HG02938 (cell line): ENCODE measurements at regions not wholly inside any gene's neighbourhood (a gene's known extent, or its start where the extent isn't known, plus 50 kb on each side); places are given as distances from the start of the nearest gene placed in this dataset.
A peak's percentile ranks its signal among the peaks of the same experiment; 100 is the strongest.
"Not testable (repeated sequence)": the region's sequence is repeated elsewhere in the genome, so short reads cannot be mapped to it uniquely, and the experiment has no call there.

Experiments used
- ATAC-seq: cut with Tn5 transposase; IDR thresholded peaks from one replicate; pipeline ENCODE4 v1.9.1; 2021; ENCODE audit warnings: mild to moderate bottlenecking, moderate library complexity; ENCODE audit not compliant: unreplicated experiment

DNA sequence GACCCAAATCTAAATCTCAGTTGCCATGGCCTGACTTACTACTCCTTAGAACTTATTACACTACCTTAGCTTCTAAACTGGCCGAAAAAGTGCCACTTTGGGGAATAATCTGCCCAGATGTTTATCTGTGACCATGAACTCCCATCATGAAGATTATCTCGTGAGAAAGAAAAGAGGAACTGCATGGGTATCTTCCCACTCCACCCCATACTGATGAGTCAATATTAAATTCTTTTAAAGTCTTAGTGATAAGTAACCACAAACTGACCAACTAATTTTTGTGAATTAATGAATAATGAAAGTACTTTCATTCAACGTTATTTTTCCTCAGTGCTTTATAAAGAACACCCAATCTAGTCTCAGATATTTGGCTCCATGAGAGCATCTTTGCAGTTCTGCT lies 493.5 kb downstream of the EBF1 start:
- ATAC-seq = no peak

DNA sequence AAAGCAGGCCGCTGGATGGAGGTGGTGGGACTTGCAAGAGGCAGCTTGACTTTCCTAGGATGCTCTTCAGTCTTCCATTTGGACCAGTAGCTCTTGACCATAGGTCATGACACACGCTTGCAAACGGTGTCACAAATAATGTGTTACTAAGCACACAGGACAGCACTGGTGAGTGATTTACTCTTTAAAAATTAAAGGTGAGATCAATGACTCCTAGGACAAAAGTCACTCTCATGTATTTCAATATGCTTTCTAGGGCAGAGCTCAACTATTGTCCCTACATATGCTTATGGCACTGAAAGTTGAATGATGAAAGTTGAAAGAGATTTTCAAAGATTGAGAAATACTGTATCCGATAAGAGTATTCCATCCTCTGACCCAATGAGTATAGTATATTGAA lies 496.7 kb downstream of the EBF1 start:
- no peak for ATAC-seq

DNA sequence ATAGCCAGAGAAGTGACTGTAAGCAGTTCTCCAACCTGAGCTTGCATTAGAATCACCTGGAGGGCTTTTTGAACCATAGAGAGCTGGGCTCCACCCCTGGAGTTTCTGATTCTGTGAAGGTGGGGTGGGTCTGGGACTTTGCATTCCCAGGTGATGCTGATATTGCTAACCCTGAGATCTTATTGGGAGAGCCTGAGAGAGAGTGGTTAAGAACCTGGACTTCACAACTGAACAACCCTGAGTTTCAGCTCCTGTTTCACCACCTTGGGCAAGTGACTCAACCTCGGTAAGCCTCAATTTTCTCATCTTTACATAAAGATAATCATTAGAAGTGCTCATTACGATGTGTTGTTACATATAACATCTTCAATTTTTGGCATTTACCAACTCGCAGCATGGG lies 498.6 kb downstream of the EBF1 start:
- ATAC-seq = no peak

DNA sequence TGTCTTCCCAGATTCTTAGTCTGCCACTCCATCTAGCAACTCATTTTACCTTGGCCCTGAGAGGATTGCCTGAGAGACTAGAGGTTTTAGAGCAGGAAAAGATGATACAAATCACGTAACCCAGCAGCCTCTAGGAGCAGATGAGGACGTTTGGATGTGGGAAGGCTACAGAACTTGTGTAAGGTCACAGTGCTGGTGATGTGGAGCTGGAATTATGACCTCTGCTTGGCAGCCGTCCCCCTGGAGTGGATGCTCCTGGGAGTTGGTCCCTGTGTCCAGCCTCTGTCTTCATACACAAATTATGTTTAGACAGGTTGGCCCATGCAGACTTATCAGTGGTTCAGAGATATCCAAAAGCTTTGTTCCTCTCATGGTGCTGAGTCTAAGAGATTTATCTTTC lies 499.0 kb downstream of the EBF1 start:
- no peak for ATAC-seq

DNA sequence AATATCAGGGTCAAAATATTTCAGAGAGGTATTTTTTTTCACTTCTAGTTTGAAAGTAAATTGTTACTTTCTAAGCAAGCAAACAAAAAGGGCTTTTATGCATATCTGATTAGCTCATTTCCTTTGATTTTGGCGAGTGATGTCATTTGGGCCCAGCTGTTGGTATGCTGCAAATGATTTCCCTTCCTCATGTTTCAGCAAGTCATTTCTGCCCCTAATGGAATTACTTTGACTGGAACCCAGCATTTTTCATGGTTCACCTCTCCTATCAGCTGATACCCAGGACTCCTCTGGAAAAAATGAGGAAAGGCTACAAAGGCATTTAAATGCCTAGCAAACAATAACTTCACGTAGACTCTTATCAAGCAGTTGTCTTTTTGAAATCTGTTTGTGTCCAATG lies 500.6 kb downstream of the EBF1 start:
- no peak for ATAC-seq

DNA sequence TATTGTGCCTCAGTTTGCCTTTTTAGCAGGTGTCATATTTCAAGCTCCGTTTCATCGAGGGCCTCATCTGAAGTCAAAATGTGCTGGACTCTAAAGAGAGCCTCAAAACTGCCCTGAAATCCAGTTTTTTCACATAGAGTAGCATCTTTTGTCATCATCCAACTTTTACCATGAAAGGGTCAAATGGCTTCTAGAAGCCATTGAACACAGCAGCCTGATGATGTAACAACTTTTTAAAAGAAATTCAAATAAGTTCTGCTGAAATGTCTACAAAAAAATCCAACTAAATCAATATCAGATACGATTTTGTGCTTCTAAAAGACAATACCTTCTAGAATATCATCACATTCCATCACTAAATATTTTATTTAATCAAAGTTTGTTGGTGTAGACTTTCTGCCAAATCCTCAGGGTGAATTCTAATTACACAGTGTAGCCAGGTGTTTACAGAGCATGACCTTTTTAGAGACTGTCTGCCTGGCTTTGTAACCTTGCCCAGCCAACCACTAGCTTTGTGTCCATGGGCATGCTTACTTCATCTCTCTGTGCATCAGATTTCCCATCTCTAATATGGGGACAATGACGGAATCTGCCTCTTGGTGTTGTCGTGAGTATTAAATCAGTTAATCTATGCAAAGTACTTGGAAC lies 505.0 kb downstream of the EBF1 start:
- ATAC-seq = no peak

DNA sequence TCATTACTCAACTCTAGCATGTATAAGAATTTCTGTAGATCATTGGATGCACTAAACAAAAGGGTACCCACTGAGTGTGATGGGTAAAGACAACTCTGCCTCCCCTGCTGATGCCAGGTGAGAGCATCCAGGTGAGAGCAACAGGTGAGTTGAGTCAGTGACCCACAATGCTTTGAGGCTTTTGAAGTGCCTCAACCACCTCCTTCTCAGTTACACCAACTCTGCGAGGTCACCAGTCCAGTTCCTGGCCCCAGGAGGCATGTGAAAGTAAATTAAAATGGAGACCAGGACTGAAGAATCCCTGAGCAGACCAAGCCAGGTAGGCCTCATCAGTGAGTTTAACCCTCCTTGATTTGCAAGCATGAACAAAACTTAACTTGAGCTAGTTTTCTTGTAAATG lies 505.8 kb downstream of the EBF1 start:
- no peak for ATAC-seq

DNA sequence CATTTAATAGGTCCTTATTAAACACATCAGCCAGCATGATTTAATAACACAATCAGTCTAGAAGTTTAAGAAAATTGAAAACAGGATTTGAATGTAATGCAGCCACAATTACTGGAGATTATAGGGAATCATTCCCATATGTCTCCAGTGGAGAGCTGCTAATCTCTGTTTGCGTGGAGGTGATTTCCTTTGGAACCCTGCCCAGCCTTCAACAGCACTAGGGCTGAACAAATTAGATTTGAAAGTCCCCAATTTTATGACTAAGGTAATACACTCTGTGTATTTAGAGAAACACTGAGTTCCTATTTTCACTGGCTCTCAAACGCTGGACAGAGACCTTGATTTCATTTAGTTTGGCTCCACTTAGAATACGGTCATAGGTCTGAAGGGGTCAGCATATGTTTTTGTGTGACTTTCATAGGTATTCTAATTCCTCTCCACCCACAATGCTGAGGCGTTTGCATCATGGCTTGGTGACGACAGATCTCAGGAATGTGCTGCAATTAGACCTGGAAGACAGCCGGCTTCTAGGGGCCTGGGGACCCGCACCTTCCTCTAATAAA lies 508.3 kb downstream of the EBF1 start:
- no peak for ATAC-seq

DNA sequence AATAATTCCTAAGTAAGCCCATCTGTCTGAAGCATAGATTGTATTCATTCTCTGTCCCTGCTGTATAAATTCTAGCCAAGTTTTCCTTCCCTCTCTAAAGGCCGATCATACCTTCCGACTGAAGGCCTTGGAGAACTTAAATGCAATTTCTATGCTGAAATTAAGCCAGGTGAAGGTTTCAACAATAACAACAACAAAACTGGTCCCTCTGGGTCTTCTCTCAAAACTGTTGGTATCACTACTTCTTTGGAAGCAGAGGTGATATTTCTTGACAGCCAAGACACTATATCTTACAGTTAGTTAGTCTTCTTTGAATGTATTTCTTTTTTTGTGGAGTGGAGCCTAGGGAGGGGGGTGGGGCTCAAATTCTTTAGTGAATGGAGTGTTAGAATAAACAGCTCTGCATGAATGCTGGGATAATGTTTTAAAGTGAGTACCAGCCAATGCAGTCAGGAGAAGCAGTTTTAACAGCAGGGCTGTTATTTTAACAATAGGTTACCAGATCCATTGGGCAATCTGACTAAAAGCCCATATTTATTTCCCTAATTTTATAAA lies 508.9 kb downstream of the EBF1 start:
- ATAC-seq = no peak

DNA sequence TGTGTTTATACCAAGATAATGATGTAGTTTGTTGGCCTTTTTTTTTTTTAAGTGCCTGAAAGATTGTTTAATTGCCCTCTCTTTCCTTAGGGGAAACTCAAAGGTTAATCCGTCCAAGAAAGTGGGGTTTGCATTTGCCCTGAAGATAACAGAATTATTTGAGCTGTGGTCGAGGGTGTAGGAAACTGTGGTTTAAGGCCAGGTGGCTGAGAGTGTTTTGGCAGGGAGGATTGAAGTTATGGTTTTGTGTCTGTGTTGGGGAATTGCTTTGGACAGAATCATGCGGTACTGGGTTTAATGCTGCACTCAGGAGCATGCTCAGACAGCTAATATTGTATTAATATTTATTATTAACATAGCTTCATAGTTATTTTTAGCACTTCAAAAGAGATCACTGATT lies 509.8 kb downstream of the EBF1 start:
- no peak for ATAC-seq

DNA sequence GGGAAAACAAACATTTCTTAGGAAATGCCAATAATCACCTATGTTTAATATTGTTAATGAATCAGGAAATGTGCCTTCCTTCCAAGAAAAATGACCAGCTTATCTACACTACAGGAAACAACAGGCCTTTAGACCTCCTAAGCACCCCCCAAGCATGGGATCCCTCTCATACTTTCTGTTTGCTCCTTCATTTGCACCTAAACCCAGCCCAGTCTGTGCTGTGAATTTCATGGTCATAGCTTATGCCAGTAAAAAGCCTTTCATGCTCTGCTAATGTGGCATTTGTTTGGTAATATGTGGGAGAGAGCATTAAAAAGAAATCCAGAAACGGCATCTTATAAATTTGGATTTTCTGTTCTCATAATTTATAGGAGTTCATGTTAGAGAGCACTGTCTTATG lies 511.1 kb downstream of the EBF1 start:
- no peak for ATAC-seq

DNA sequence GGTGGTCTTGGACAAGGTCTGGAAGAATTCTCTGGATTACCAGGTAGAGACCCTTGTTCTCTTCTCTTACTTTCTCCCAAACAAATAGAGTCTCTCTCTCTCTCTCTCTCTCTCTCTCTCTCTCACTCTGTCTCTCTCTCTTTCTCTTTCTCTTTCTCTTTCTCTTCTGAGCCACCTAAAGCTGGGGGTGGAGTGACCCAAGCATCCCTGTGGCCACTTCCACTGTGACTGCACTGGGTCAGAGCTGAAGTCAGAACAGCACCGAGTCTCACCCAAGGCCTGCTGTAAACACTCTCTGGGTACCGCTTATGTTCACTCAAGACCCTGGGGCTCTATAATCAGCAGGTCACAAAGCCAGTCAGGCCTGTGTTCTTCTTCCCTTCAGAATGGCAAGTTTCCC lies 513.7 kb downstream of the EBF1 start:
- ATAC-seq = no peak

DNA sequence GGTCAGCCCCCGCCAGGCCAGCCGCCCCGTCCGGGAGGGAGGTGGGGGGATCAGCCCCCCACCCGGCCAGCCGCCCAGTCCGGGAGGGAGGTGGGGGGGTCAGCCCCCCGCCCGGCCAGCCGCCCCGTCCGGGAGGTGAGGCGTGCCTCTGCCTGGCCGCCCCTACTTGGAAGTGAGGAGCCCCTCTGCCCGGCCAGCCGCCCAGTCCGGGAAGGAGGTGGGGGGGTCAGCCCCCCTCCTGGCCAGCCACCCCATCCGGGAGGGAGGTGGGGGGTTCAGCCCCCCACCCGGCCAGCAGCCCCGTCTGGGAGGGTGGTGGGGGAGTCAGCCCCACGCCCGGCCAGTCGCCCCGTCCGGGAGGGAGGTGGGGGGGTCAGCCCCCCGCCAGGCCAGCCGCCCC lies 517.0 kb downstream of the EBF1 start:
- ATAC-seq = not testable (repeated sequence)

DNA sequence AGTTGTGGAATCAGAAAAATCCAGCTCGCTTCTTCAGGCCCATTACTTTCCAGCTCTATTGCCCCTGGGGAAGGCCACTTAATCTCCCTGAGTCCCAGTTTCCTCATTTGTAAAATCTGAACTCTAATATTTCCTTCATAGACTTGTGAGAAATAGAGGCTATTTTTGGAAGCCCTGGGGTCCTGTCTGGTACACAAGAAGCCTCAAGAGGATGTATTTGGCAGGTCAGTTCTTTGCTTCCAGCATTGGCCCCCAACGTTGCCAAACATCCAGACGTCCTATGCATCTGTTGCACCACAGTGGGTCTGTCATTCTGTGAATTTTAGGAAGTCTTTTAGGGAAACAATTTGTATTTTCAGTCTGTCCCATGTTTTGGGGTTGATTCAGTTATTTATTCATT lies 525.9 kb downstream of the EBF1 start:
- ATAC-seq = no peak

DNA sequence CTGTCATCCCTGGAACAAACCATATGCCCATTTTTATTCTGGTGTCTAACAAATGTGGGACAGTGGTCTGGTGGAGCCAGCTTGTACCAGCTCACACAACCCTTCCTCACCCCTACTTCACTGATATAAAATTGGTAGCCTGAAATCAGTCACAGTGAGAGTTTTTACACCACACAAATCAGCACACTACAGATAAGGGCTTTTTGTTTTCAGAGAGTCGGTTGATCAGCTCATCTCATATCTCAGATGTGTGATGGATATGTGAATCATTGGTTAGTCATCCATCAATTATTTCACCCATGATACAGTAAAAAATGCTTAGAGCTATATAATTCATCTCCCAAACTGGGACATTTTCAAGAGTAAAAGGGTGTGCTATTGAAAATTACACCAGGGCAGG lies 529.2 kb downstream of the EBF1 start:
- ATAC-seq = no peak

DNA sequence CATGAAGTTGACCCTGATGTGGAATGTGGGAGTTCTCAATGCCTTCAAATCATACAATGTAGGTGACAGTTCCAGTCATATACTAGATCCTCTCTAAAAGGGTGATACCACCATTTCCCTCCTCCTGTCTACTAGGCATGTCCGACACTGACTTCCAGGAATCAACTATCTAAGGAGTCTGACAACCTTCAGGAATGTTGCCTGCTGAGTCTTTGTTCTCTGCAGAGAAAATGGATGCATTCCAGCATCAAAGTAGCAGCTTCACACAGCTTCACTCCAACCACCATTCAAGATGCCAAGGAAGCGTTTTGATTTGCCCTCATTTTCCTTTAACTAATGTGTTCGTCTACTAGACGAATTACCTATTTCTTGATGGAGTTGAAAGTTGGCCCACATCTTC lies 530.2 kb downstream of the EBF1 start:
- ATAC-seq = no peak

DNA sequence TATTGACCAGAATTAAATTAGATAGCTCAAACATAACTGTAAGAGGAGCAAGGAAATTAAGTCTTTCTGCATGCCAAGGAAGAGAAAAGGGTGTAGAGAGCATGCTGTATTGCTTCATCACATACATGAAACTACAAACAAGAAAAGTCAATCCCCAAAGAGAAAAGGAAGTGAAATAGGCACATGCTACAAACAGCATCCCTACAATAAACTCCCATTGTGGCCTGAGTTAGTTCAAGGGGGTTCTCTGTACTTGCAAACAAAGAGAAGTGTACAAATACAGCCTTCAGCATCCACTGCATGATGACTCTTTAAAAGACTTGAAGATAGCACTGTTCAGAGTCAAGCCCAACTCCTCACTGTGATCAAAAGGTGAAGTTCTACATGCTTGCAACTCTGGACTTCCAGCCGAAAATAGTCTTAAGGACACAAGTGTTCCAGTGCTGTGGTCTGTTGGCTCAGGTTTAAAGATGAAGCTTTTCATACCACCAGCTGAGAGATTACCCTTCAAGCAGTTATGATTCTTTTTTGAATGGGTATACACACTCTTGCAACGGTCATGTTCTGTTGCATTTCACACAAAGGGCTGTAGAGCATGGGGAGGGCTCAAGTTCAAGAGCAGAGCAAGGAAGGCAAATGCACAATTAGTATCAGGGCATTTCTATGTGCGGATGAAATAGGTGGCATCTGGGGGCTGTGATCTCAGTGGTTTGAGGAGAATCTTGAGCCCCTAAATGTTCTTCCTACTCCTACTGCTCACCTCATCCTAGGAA lies 534.5 kb downstream of the EBF1 start:
- ATAC-seq = no peak

DNA sequence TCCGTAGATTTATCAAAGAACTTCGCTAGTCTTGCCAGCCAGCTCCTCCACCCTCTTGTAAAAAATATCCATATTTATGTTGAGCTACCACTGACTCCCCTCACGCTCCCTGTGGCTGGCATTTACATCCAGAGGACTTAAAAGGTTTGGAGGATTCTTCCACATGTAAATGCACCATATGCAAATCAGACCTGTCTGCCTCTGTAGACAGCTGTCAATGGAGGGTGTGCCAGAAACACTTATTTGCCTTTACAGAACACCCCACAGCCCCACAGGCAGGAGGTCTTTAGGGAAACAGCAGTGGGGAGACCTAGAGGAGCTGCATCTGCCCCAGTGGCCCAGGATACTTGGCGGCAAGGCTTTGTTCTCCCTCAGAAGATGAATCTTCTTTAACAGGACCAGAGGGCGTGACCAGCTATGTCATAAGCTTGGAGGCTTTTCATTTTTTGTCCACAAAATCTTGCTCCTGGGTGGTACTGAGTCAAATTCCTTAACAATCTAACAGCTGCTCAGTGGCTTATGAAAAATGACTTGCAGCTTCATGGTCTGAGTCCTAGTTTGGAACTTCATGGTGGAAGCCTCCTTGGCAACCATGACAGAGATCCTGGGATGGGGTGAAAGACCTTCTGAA lies 535.8 kb downstream of the EBF1 start:
- ATAC-seq = no peak

DNA sequence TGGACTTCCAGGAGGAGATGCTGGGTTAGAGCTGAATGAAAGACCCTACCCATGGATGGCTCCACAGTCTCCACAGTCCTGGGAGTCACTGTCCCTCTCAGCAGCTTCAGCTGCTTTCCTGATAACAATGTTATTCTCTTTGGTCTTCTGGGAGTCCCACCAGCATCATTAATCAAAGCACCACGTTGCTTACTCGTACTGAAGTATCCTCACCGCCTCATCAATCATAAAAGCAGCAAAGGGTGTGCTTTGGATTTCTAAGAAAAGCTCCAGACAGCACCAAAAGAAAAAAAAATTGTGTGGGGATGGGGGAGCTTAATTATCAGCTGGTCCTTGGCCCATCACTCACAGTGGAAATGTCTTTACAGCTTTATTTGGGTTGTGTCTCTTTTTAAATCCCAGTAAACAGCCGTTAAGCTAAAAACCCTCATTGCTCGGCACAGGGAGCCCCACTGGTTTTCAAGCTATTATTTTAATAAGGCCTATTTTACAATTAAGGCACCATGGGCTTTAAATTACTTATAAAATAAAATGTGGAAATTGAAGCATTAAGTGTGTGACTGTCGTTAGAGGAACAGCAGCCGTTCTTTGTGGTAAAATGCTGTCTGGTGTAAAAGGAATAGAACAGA lies 538.0 kb downstream of the EBF1 start:
- ATAC-seq = no peak

DNA sequence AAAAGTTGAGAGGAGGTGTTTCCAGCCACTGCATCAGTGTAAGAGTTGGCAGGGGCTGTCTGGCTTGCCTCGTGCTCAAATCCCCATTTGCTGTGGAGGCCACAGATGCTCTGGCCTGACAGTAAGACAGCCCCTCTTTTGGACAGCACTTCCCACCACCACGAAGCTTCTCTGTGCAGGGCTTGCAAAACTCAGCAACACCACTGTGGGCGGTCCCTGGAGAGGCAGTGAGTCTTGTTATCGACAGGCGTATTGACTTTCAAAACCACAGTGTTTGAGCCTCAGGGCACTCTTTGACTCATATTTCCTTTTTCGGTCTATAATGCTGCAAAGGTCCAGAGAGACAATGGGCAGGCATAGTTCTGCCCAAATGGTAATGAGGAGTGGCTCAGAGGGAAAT lies 539.5 kb downstream of the EBF1 start:
- peak; percentile 95 for ATAC-seq

DNA sequence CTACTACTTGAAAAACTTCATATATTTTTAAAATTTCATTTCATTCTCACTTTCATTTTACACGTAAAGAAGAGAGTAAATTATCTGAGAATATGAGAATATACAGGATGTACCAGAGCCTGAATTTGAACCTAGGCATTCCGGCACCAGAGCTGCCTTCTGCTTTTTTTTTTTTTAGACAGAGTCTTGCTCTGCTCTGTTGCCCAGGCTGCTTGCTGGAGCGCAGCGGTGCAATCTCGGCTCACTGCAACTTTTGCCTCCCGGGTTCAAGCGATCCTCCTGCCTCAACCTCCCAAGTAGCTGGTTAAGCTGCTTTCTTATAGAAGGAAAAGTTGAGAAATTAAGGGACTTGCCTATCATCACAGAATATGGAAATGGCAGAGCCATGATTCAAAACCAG lies 540.1 kb downstream of the EBF1 start:
- ATAC-seq = peak; percentile 49
